Hepatocyte (in vitro differentiated cells): ENCODE measurements at regions not wholly inside any gene's neighbourhood (a gene's known extent, or its start where the extent isn't known, plus 50 kb on each side); places are given as distances from the start of the nearest gene placed in this dataset.

Source experiments
- EZH2phosphoT487 ChIP-seq: fragments of 200-600 bp; sonication (generic); IDR thresholded peaks from one replicate; pipeline ENCODE4 v1.6.1; 2018; ENCODE audit warnings: antibody characterized with exemption, mild to moderate bottlenecking, low read depth, moderate library complexity; ENCODE audit not compliant: unreplicated experiment, severe bottlenecking
- TF ChIP-seq, protein P1 (sequence below): fragments of 200-600 bp; sonication (generic); IDR thresholded peaks from 2 replicates; pipeline ENCODE4 v1.5.1; 2016; ENCODE audit warnings: antibody characterized with exemption, mild to moderate bottlenecking; ENCODE audit not compliant: poor library complexity

DNA sequence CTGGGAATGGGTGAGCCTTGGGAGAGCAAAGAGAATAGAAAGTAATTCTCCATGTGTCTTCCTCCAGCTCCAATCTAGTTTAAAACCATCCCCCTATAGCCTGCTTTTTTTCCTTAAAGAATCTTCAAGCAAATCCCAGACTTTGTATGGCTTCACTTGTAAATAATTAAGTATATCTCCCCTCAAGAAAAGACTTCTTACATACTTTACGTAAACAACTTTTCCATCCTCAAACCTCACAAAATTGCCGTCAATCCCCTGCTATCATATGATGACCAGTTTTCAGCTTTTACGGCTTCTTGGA, 88.5 kb upstream of the PHACTR3 start:
- TF ChIP-seq, protein P1, sequence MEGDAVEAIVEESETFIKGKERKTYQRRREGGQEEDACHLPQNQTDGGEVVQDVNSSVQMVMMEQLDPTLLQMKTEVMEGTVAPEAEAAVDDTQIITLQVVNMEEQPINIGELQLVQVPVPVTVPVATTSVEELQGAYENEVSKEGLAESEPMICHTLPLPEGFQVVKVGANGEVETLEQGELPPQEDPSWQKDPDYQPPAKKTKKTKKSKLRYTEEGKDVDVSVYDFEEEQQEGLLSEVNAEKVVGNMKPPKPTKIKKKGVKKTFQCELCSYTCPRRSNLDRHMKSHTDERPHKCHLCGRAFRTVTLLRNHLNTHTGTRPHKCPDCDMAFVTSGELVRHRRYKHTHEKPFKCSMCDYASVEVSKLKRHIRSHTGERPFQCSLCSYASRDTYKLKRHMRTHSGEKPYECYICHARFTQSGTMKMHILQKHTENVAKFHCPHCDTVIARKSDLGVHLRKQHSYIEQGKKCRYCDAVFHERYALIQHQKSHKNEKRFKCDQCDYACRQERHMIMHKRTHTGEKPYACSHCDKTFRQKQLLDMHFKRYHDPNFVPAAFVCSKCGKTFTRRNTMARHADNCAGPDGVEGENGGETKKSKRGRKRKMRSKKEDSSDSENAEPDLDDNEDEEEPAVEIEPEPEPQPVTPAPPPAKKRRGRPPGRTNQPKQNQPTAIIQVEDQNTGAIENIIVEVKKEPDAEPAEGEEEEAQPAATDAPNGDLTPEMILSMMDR = no peak
- TF ChIP-seq EZH2phosphoT487 = no peak
